Naive B cell (primary cell): ENCODE measurements at regions not wholly inside any gene's neighbourhood (a gene's known extent, or its start where the extent isn't known, plus 50 kb on each side); places are given as distances from the start of the nearest gene placed in this dataset.

Experiments used
- ATAC-seq, 2 donors: fragments of 150-1000 bp; cut with Tn5 transposase; 2 replicates each; pipeline ENCODE4 v1.10.0; 2021; ENCODE audit warnings: low read depth in 2 of 2, mild to moderate bottlenecking in 2 of 2, moderate library complexity in 2 of 2
- DNase-seq: peaks from one replicate; pipeline ENCODE4 v3.0.0; 2022
- H3K27ac Mint-ChIP-seq, 6 donors: one replicate each; pipeline ENCODE4 v1.8.0; 2020 to 2022; ENCODE audit warnings: mild to moderate bottlenecking in 6 of 6, mixed read lengths in 6 of 6, moderate library complexity in 5 of 6, inconsistent platforms in 2 of 6
- H3K27me3 Mint-ChIP-seq, 3 donors: one replicate each; pipeline ENCODE4 v1.8.0; 2021 to 2022; ENCODE audit warnings: mixed read lengths in 3 of 3, mild to moderate bottlenecking in 1 of 3
- H3K36me3 Mint-ChIP-seq, 2 donors: one replicate each; pipeline ENCODE4 v1.8.0; 2020 to 2022; ENCODE audit warnings: mixed read lengths in 2 of 2, inconsistent platforms in 1 of 2, mild to moderate bottlenecking in 1 of 2
- H3K4me1 Mint-ChIP-seq, 3 donors: one replicate each; pipeline ENCODE4 v1.8.0; 2020 to 2022; ENCODE audit warnings: mixed read lengths in 3 of 3, inconsistent platforms in 1 of 3, mild to moderate bottlenecking in 1 of 3, moderate library complexity in 1 of 3
- H3K4me3 Mint-ChIP-seq, 8 donors: one replicate each; pipeline ENCODE4 v1.8.0; 2020 to 2022; ENCODE audit warnings: mild to moderate bottlenecking in 8 of 8, mixed read lengths in 8 of 8, moderate library complexity in 8 of 8, inconsistent platforms in 2 of 8
- H3K9me3 Mint-ChIP-seq, 7 donors: one replicate each; pipeline ENCODE4 v1.8.0; 2020 to 2022; ENCODE audit warnings: mixed read lengths in 7 of 7, mild to moderate bottlenecking in 5 of 7, inconsistent platforms in 2 of 7, moderate library complexity in 1 of 7

DNA sequence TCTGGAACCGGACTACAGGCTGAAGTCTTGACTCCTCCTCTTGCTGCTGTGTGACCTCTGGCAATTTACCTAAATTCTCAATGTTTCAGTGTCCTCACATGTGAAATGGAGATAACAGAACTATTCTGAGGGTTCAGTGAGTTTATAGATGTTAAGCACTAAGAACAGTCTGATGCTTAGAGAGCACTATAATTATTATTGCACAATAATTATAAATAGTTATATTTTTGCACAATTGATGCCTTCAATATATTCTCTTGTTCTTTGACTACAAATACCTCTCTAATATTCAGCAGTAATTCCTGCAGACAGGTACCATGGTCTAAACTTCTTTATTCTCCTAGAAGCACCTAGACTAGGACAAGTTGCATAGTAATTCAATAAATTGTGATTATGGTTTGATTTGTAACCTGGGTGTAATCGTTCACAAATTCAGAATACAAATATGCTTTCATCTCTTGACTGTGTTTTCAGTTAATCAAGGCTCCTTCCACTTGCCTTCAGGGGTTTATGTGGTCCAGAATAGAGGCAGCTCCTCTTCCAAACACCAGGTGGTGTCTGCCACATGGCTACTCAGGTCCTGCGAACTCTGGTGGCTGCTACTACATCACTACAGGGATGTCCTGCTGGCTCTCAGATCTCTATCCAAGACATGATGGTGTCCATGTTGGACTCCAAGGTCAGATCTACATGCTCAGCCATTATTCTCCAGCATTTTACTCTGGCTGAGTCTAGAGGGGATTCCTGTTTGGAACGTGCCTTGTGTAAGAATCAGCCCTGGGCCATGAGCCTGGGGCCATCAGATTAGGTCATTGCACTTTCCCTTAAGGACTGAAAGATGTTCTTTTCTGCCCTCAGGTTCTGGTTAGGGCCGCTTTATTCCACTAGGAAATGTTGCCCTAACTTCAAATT, 103.4 kb downstream of the QRFPR start:
- Mint-ChIP-seq H3K4me1 (no peaks in the 10 kb centered on the region), H3K9me3 (peaks cover 0 to 4% (median 0%) of the 10 kb centered on the region in 7 donors), H3K27me3 (peaks cover 13 to 18% (median 14%) of the 10 kb centered on the region in 3 donors), H3K36me3 (no peaks in the 10 kb centered on the region), H3K4me3 (no peak overlapping the region), H3K27ac (no peak overlapping the region)
- DNase-seq = no peak
- ATAC-seq = no peak

DNA sequence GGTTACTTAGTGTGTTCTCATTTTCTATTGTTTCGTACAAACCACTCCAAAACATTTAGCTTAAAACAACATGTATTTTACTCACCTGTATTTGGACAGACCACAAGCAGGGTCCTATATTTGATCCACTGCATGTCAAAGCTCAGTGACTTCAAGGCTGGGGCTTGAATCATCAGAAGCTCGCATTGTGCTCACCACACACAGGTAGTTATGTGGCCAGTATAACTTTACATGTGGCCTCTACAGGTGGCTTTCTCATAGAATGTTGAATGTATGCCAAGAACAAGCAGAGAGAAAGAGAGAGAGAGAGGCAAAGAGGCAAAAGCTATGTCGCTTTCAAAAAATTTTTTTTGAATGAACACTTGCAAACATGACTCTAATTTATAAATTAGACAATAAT, 107.6 kb downstream of the QRFPR start:
- Mint-ChIP-seq H3K4me3 (no peak overlapping the region), H3K36me3 (no peaks in the 10 kb centered on the region), H3K27ac (no peak overlapping the region), H3K4me1 (no peaks in the 10 kb centered on the region), H3K9me3 (peaks cover 0 to 8% (median 0%) of the 10 kb centered on the region in 7 donors), H3K27me3 (peaks cover 5 to 19% (median 14%) of the 10 kb centered on the region in 3 donors)
- no peak for DNase-seq
- no peak for ATAC-seq

DNA sequence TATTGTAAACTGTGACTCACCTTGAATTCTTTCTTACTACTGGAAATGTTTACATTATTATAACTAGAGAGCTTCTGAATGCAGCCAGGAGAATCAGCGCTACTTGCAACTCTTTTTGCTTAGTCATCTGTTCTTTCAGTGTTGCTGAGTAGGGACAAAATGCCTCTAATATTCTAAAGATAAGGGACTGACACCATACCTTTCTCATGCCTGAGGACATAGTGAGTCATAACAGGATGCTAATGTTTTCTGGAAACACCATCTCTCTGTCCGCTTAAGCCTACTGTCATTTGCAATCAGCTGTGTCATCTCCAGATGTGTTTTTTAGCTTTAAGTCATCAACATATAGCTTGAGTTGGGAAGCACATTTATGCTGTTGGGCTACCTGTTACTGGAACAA, 108.3 kb downstream of the QRFPR start:
- H3K27ac Mint-ChIP-seq = no peak overlapping the region
- DNase-seq (no peak), ATAC-seq (no peak)
- no peaks in the 10 kb centered on the region for H3K36me3 Mint-ChIP-seq
- H3K9me3 Mint-ChIP-seq = peaks cover 0 to 8% (median 0%) of the 10 kb centered on the region in 7 donors
- H3K4me1 Mint-ChIP-seq = no peaks in the 10 kb centered on the region
- peaks cover 5 to 19% (median 14%) of the 10 kb centered on the region in 3 donors for H3K27me3 Mint-ChIP-seq
- H3K4me3 Mint-ChIP-seq = no peak overlapping the region

DNA sequence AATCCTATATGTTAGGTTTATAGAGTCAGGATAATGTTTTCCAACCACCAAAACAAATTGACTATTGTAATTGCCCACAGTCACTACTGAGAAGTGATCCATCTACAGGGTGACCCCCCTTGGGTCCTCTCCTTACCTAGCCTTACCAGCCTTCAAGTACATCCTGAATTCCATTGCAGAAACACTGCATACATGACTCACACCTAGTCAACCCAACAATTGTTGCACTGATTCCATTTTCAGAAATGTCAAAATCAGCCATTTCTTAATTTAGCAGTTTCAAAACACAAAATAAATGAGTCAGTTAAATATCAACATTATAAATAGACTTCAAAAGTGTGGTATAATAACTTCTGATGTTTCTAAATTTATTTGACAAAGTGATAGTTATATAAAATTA, 106.3 kb upstream of the TNIP3 start:
- H3K27ac Mint-ChIP-seq = no peak overlapping the region
- H3K4me3 Mint-ChIP-seq = no peak overlapping the region
- no peaks in the 10 kb centered on the region for H3K36me3 Mint-ChIP-seq
- peaks cover 0 to 9% (median 8%) of the 10 kb centered on the region in 3 donors for H3K27me3 Mint-ChIP-seq
- ATAC-seq (no peak), DNase-seq (no peak)
- no peaks in the 10 kb centered on the region for H3K4me1 Mint-ChIP-seq
- peaks cover 0 to 4% (median 0%) of the 10 kb centered on the region in 7 donors for H3K9me3 Mint-ChIP-seq

DNA sequence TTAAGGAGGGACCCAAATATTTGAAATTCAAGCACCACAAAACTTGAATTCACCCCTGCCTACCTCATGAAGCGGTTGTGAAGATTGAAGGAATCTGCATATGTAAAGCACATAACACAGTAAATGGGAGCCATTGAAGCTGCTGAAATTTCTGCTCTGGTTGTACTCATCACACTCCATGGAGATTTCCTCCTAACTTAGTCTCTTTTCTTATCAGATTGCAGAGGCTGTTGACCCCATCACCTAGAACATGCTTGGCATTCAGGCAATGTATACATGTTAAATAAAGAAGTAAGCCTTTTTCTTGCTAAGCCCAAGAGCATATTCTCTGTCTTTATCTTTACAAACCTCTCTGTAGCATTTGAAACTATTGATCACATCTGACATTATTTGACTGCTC, 104.9 kb upstream of the TNIP3 start:
- H3K27ac Mint-ChIP-seq = no peak overlapping the region
- no peak for ATAC-seq
- peaks cover 0 to 6% (median 0%) of the 10 kb centered on the region in 3 donors for H3K27me3 Mint-ChIP-seq
- no peak overlapping the region for H3K4me3 Mint-ChIP-seq
- H3K9me3 Mint-ChIP-seq = peaks cover 0 to 4% (median 1%) of the 10 kb centered on the region in 7 donors
- no peaks in the 10 kb centered on the region for H3K36me3 Mint-ChIP-seq
- DNase-seq = no peak
- H3K4me1 Mint-ChIP-seq = no peaks in the 10 kb centered on the region

DNA sequence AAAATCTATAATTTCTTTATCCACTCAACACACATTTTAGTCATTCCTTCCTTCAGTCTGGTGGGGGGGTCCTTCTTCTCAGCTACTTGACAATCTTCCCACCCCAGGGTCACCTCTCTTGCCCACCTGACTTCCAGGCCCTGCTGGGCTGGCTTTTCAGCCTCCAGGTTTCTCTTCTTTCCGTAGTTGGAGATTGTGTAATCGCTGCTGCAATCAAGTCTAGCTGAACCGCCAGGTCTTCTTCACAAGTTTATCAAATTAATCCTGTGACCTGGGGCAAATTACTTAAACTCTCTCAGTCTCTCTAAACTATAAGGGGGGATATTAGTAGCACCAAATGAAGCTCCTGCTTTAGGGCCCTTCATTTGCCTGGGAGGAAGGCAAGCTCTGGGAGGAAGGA, 102.9 kb upstream of the TNIP3 start:
- Mint-ChIP-seq H3K27me3 (peaks cover 0 to 6% (median 0%) of the 10 kb centered on the region in 3 donors), H3K36me3 (no peaks in the 10 kb centered on the region), H3K4me1 (no peaks in the 10 kb centered on the region), H3K4me3 (no peak overlapping the region), H3K9me3 (peaks cover 0 to 4% (median 1%) of the 10 kb centered on the region in 7 donors), H3K27ac (no peak overlapping the region)
- no peak for DNase-seq
- no peak for ATAC-seq

DNA sequence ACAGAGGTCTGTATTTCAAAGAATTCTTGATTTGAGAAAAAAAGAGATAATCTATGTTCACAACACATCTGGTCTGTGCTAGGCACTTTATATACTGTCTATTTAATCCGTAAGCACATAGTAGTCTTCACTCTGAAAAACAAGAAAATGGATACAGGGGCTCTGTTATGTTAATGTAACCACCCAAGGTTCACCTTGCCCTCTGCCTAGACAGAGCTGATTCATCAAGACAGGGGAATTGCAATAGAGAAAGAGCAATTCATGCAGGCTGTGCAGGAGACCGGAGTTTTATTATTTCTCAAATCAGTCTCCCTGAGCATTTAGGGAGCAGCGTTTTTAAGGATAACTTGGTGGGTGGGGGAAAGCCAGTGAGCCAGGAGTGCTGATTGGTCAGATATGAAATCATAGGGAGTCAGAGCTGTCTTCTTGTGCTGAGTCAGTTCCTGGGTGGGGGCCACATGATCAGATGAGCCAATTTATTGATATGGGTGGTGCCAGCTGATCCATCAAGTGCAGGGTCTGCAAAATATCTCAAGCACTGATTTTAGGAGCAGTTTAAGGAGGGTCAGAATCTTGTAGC, 92.9 kb upstream of the TNIP3 start:
- peaks cover 0 to 7% (median 0%) of the 10 kb centered on the region in 3 donors for H3K27me3 Mint-ChIP-seq

DNA sequence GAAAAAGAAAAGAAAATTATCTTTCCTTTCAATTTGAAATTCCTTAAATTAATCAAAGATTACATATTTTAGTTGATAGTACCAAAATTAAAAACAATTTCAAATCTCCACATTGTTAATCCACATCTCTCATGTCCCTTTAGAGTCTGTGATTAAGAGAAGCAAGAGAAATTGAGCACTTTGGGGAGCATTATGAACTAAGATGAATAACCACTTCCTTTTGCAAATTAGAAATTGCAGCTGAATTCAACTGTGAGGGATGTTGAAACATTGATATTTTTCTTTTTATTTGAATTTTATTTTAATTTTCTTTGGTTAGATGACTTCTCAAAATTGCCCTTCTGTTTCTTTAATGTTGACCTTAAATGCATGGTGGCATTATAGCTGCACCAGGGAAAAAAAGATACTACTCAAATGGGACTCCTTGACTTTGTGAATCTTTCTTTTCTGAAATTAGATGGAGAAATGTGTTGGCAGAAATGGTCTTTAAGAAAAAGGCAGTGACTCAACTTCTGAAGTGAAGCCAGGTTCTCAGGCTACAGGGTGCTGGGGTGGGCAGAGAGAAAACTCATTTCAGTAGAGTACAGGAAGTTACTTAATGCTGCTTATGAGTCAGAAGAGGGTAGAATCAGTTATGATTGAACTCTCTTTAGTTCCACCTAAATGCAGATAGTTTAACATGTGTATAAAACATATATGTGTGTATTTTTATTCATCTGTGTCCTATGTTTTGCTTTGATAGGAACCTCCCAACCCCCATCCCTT, 92.0 kb upstream of the TNIP3 start:
- Mint-ChIP-seq H3K4me1 (no peaks in the 10 kb centered on the region), H3K9me3 (no peaks in the 10 kb centered on the region)
- DNase-seq = no peak

More for the DNA sequence above, 92.9 kb upstream of the TNIP3 start:
- H3K36me3 Mint-ChIP-seq = no peaks in the 10 kb centered on the region
- H3K4me3 Mint-ChIP-seq = no peak overlapping the region
- no peak for ATAC-seq
- no peaks in the 10 kb centered on the region for H3K4me1 Mint-ChIP-seq
- no peak for DNase-seq
- H3K9me3 Mint-ChIP-seq = no peaks in the 10 kb centered on the region
- H3K27ac Mint-ChIP-seq = no peak overlapping the region

DNA sequence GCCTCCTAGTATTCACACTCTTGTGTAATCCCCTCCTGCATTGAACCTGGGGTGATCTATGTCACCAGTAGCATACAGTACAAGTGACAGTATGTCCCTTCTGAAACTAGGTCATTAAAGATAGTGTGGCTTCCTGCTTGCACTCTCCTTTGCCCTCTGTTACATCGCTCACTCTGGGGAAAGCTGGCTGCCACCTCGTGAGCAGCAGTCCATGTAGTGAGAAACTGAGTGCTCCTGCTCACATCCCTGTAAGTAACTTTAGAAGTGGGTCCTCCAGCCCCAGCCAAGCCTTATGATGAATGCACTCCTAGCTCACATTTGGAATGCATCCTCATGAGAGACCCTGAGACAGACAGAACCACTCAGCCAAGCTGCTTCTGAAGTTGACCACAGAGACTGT, 89.8 kb upstream of the TNIP3 start:
- H3K4me1 Mint-ChIP-seq = no peaks in the 10 kb centered on the region
- no peak overlapping the region for H3K4me3 Mint-ChIP-seq
- H3K27me3 Mint-ChIP-seq = no peaks in the 10 kb centered on the region
- no peaks in the 10 kb centered on the region for H3K9me3 Mint-ChIP-seq
- no peaks in the 10 kb centered on the region for H3K36me3 Mint-ChIP-seq
- no peak for ATAC-seq
- DNase-seq = no peak
- no peak overlapping the region for H3K27ac Mint-ChIP-seq

More for the DNA sequence above, 92.0 kb upstream of the TNIP3 start:
- H3K4me3 Mint-ChIP-seq = no peak overlapping the region
- no peak for ATAC-seq
- no peak overlapping the region for H3K27ac Mint-ChIP-seq
- H3K27me3 Mint-ChIP-seq = peaks cover 0 to 7% (median 0%) of the 10 kb centered on the region in 3 donors
- no peaks in the 10 kb centered on the region for H3K36me3 Mint-ChIP-seq

DNA sequence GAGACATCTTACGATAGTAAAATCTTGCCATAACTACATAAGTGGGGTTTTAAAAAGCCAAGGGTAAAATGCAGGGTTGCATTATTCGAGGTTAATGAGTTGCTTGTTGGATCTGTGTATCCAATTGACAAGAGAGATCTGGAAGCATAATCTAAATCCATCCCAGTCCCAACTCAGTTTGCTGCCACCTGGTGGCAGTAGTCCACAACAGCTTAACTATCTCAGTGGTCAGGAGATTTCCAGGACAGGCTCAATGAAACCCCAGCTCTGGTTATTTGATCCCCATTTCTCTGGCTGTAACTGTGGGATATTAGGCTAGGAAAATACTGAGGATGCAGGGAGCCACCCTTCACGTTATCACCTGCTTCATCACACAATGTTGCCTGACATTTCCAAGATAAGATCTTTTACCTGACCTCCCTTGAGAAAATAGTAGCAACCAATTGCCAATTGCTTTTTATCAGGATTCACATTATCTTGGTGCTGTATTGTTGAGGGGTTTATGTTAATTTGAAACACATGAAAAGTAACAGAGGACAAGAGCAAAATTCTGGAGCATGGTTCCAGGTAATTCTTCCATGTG, 88.2 kb upstream of the TNIP3 start:
- Mint-ChIP-seq H3K36me3 (no peaks in the 10 kb centered on the region), H3K9me3 (no peaks in the 10 kb centered on the region), H3K4me3 (no peak overlapping the region), H3K27ac (peak overlapping the region in 1 of 6 donors; percentile 77), H3K27me3 (no peaks in the 10 kb centered on the region), H3K4me1 (no peaks in the 10 kb centered on the region)
- DNase-seq (peak; percentile 35), ATAC-seq (peak in 1 of 2 donors; percentile 40)

DNA sequence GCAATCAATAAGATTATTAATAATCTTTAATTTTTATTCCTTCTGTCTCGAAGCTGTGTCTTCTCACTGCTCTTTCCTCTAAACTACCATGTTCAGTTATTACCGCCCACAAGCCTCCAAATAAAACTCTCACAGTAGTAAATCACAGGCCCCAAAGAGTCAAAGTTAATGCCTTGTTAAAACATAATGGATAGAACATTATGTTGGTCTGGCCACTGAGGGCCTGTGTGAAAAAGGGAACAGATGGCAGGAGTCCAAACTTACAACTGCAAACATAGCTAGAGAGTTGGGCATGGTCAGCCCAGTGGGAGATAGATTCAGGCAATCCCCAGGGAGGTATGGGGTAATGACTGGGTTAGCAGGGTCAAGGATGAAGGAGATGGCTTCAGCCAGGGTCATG, 84.6 kb upstream of the TNIP3 start:
- Mint-ChIP-seq H3K4me1 (no peaks in the 10 kb centered on the region), H3K36me3 (no peaks in the 10 kb centered on the region), H3K27me3 (peaks cover 0 to 10% (median 0%) of the 10 kb centered on the region in 3 donors), H3K27ac (no peak overlapping the region), H3K9me3 (no peaks in the 10 kb centered on the region), H3K4me3 (no peak overlapping the region)
- no peak for DNase-seq
- ATAC-seq = no peak

DNA sequence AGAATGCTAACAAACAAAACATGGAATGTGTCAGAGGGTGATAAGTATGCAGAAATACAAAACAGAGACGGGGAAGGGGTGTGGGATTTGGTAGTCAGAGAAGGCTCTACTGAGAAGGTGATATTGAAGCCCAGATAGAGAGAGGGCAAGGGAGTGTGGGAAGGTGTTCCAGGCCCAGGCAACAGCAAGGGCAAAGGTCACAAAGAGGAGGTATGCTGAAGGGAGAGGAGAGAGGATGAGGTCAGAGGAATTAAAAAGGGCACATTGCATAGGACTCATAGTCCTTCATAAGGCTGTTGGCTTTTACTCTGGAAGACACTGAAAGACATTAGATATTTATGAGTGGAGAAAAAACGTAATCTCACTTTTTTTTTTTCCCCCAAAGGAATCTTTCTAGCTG, 82.6 kb upstream of the TNIP3 start:
- H3K4me3 Mint-ChIP-seq = no peak overlapping the region
- H3K27me3 Mint-ChIP-seq = peaks cover 0 to 14% (median 0%) of the 10 kb centered on the region in 3 donors
- no peaks in the 10 kb centered on the region for H3K9me3 Mint-ChIP-seq
- H3K27ac Mint-ChIP-seq = no peak overlapping the region
- no peaks in the 10 kb centered on the region for H3K36me3 Mint-ChIP-seq
- no peak for DNase-seq
- no peaks in the 10 kb centered on the region for H3K4me1 Mint-ChIP-seq
- ATAC-seq = no peak

DNA sequence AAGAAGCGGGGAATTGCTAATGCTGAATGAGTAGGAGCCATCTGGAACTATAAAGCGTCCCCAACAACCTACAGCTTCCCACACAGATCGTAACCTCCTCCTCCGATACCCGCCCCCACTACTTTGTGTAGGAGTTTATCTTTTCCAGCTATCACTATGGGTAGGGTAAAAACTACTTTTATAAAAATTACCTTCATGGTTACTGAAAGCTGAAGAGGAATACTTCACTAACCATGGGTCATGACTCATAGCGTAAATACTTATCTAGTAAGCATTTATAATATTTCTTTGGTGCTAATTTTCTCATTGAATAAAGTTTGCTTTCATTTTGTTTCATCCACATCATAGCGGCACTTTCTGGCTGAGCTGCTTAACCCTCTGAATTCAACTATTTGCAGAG, 79.4 kb upstream of the TNIP3 start:
- Mint-ChIP-seq H3K4me3 (no peak overlapping the region), H3K27ac (no peak overlapping the region), H3K9me3 (peaks cover 0 to 3% (median 0%) of the 10 kb centered on the region in 7 donors), H3K36me3 (no peaks in the 10 kb centered on the region), H3K27me3 (peaks cover 0 to 19% (median 0%) of the 10 kb centered on the region in 3 donors), H3K4me1 (no peaks in the 10 kb centered on the region)
- no peak for ATAC-seq
- no peak for DNase-seq
